ENCODE measurements at regions not wholly inside any gene's neighbourhood (a gene's known extent, or its start where the extent isn't known, plus 50 kb on each side); places are given as distances from the start of the nearest gene placed in this dataset.
A peak's percentile ranks its signal among the peaks of the same experiment; 100 is the strongest.

DNA sequence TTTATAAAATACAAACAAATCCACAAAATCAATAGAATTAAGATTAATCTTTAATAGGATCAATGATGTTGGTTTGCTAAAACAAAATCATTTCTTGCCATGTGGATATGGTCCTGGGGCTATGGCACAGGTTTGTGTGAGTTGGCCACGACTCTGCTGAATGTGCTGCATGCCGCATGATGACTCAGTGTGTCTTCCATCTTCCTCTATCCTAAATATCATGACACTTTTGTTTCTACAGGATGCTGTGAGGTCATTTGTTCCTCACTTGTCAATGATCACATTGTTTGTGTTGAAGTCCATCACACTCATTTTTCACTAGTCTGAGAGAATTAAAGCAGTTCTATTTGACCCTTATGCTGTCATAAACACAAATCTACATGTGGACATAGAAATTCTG lies 167.2 kb upstream of the ZBED5 start:
- no peak overlapping the region for H3K4me3 ChIP-seq (ENCODE audit: low read depth, low read length, poor library complexity, severe bottlenecking)
- CTCF ChIA-PET = no interaction called here
- H3K4me1 ChIP-seq (ENCODE audit: insufficient read depth, low read length, poor library complexity, severe bottlenecking) = no peaks in the 10 kb centered on the region
- no peaks in the 10 kb centered on the region for H3K9me3 ChIP-seq (ENCODE audit: low read depth, low read length, poor library complexity, severe bottlenecking)
- TF ChIP-seq CTCF (conservative IDR thresholded peaks at IDR 0.05; ENCODE audit: low read depth, low read length) (no peak), EZH2 (IDR thresholded peaks at IDR 0.05; ENCODE audit: borderline replicate concordance, low read depth, low read length, poor library complexity, severe bottlenecking) (no peak)
- POLR2A ChIA-PET (ENCODE audit: low non-redundant PET) = no interaction called here
- no peaks in the 10 kb centered on the region for H3K27me3 ChIP-seq (replicated peaks; ENCODE audit: insufficient read depth, low read depth, low read length, poor library complexity)
- no peak for DNase-seq (ENCODE audit: low spot score)
- no peaks in the 10 kb centered on the region for H3K36me3 ChIP-seq (ENCODE audit: insufficient read depth, low read length, poor library complexity, severe bottlenecking)
- intact Hi-C loops (cut with micrococcal nuclease; ENCODE audit: unreplicated experiment) = no loop called here
- H3K27ac ChIP-seq (ENCODE audit: low read depth, low read length, poor library complexity, severe bottlenecking) = no peak overlapping the region
- BruUV-seq (replicated peaks) = no TSS peak

- Histone ChIP-seq H3K9me3 (ENCODE audit: low read depth, low read length, poor library complexity, severe bottlenecking) (no peaks in the 10 kb centered on the region), H3K4me3 (ENCODE audit: low read depth, low read length, poor library complexity, severe bottlenecking) (no peak overlapping the region), H3K27ac (ENCODE audit: low read depth, low read length, poor library complexity, severe bottlenecking) (no peak overlapping the region), H3K4me1 (ENCODE audit: insufficient read depth, low read length, poor library complexity, severe bottlenecking) (no peaks in the 10 kb centered on the region), H3K27me3 (replicated peaks; ENCODE audit: insufficient read depth, low read depth, low read length, poor library complexity) (no peaks in the 10 kb centered on the region), H3K36me3 (ENCODE audit: insufficient read depth, low read length, poor library complexity, severe bottlenecking) (no peaks in the 10 kb centered on the region)
- POLR2A ChIA-PET (ENCODE audit: low non-redundant PET) = no interaction called here
- CTCF ChIA-PET = interaction anchor here (1.1 to 2.2 kb wide), 3 partner anchors 12 to 89 kb away, joined by 3 to 12 read pairs (median 12); no protein-coding TSS in a partner anchor
- BruUV-seq (replicated peaks) = no TSS peak
- peak; percentile 52; the same call in 1 of the 2 replicates for TF ChIP-seq CTCF (conservative IDR thresholded peaks at IDR 0.05; ENCODE audit: low read depth, low read length)
- no peak for TF ChIP-seq EZH2 (IDR thresholded peaks at IDR 0.05; ENCODE audit: borderline replicate concordance, low read depth, low read length, poor library complexity, severe bottlenecking)
- peak; percentile 21 for DNase-seq (ENCODE audit: low spot score)
- intact Hi-C loops (cut with micrococcal nuclease; ENCODE audit: unreplicated experiment) = loop anchor here (1.0 kb wide), 1 partner anchor 230 kb away; no protein-coding TSS in a partner anchor
These were observed 164.4 kb upstream of the ZBED5 start for GRCh38 chr11:11022125-11022730.

DNA sequence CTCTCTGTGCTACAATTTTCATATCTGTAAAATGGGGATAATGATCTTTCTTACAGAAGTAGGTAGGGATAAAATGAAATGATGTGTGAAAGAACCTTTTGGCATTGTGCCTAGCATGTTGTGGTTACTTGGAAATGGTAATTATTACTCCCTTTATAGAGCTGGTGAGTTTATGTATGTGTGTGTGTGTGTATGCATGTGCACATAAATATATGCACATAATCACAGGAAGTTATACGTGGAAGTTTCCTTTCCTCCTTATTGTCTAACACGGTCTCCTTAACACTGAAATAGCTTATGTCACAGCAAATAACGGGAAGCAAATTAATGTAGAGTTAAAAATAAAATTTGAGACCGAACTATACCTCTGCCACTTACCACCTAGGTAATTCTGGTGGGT lies 163.7 kb upstream of the ZBED5 start:
- ChIA-PET POLR2A (ENCODE audit: low non-redundant PET) (no interaction called here), CTCF (interaction anchor here (1.1 to 2.0 kb wide), 3 partner anchors 11 to 229 kb away, joined by 3 to 12 read pairs (median 5); no protein-coding TSS in a partner anchor)
- DNase-seq (ENCODE audit: low spot score) = no peak
- H3K4me3 ChIP-seq (ENCODE audit: low read depth, low read length, poor library complexity, severe bottlenecking) = no peak overlapping the region
- no peaks in the 10 kb centered on the region for H3K4me1 ChIP-seq (ENCODE audit: insufficient read depth, low read length, poor library complexity, severe bottlenecking)
- H3K9me3 ChIP-seq (ENCODE audit: low read depth, low read length, poor library complexity, severe bottlenecking) = no peaks in the 10 kb centered on the region
- no peaks in the 10 kb centered on the region for H3K27me3 ChIP-seq (replicated peaks; ENCODE audit: insufficient read depth, low read depth, low read length, poor library complexity)
- H3K27ac ChIP-seq (ENCODE audit: low read depth, low read length, poor library complexity, severe bottlenecking) = no peak overlapping the region
- intact Hi-C loops (cut with micrococcal nuclease; ENCODE audit: unreplicated experiment) = loop anchor here (1.0 kb wide), 1 partner anchor 88 kb away; no protein-coding TSS in a partner anchor
- no TSS peak for BruUV-seq (replicated peaks)
- H3K36me3 ChIP-seq (ENCODE audit: insufficient read depth, low read length, poor library complexity, severe bottlenecking) = no peaks in the 10 kb centered on the region
- no peak for TF ChIP-seq CTCF (conservative IDR thresholded peaks at IDR 0.05; ENCODE audit: low read depth, low read length)

All from A673 (cell line).